ENCODE measurements at regions not wholly inside any gene's neighbourhood (a gene's known extent, or its start where the extent isn't known, plus 50 kb on each side); places are given as distances from the start of the nearest gene placed in this dataset.

DNA sequence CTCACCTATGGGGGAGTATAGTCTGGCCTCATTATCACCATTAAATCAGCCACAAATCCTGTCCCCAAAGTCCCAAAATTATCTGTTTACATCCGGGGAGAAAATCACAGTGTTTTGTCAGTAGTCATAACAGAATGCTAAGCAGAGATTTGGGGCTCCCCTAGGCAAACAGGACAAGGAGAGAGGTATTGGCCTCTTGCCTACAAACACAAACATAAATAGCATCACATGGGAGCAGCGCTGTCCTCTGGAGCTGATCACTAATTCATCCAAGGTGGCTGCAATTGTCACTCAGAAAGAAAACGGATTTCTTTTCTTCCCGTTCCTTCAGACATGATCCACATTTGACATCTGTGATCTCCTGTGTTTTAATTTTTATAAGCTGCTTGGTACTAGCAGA lies 1028.1 kb downstream of the NTRK3 start:
- H3K4me3 ChIP-seq, result no peak overlapping the region
- no peaks in the 10 kb centered on the region for H3K4me1 ChIP-seq
- H3K27me3 ChIP-seq, result no peaks in the 10 kb centered on the region
- ATAC-seq (no peak), DNase-seq (no peak)
- no peaks in the 10 kb centered on the region for H3K9me3 ChIP-seq
- intact Hi-C loops (cut with DNase I), result no loop called here
- TF ChIP-seq, protein P1, sequence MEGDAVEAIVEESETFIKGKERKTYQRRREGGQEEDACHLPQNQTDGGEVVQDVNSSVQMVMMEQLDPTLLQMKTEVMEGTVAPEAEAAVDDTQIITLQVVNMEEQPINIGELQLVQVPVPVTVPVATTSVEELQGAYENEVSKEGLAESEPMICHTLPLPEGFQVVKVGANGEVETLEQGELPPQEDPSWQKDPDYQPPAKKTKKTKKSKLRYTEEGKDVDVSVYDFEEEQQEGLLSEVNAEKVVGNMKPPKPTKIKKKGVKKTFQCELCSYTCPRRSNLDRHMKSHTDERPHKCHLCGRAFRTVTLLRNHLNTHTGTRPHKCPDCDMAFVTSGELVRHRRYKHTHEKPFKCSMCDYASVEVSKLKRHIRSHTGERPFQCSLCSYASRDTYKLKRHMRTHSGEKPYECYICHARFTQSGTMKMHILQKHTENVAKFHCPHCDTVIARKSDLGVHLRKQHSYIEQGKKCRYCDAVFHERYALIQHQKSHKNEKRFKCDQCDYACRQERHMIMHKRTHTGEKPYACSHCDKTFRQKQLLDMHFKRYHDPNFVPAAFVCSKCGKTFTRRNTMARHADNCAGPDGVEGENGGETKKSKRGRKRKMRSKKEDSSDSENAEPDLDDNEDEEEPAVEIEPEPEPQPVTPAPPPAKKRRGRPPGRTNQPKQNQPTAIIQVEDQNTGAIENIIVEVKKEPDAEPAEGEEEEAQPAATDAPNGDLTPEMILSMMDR (IDR thresholded peaks at IDR 0.05), result no peak
- no peak overlapping the region for H3K27ac ChIP-seq
- no peaks in the 10 kb centered on the region for H3K36me3 ChIP-seq

- TF ChIP-seq, protein P1 (IDR thresholded peaks at IDR 0.05), result no peak
- Histone ChIP-seq H3K4me3 (no peak overlapping the region), H3K27ac (no peak overlapping the region), H3K36me3 (no peaks in the 10 kb centered on the region), H3K27me3 (no peaks in the 10 kb centered on the region), H3K4me1 (no peaks in the 10 kb centered on the region), H3K9me3 (no peaks in the 10 kb centered on the region)
- intact Hi-C loops (cut with DNase I), result no loop called here
- DNase-seq (no peak), ATAC-seq (no peak)
These were observed 1028.7 kb downstream of the NTRK3 start for GRCh38 chr15:87227846-87228245.

DNA sequence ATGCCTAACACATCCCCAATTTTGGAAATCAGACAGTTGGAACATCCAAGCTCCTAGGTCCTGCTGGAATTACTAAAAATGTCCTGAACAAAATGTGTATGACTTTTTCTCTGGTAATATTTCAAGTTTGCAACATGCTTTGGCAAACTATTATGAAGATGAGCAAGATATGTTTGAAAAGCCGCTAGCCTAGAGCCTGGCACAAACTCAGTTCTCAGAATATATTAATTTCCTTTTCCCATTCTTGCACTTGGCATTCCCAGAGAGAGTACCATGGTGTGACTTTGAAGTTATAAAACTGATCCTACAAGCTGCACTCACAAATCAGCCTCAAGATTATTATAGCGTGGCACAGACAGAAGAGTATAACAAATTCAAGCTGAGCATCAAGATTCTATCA lies 1031.1 kb downstream of the NTRK3 start:
- no peak overlapping the region for H3K27ac ChIP-seq
- ATAC-seq (no peak), DNase-seq (no peak)
- no peaks in the 10 kb centered on the region for H3K9me3 ChIP-seq
- H3K27me3 ChIP-seq, result no peaks in the 10 kb centered on the region
- TF ChIP-seq, protein P1 (IDR thresholded peaks at IDR 0.05), result no peak
- H3K36me3 ChIP-seq, result no peaks in the 10 kb centered on the region
- intact Hi-C loops (cut with DNase I), result no loop called here
- H3K4me3 ChIP-seq, result no peak overlapping the region
- H3K4me1 ChIP-seq, result no peaks in the 10 kb centered on the region

DNA sequence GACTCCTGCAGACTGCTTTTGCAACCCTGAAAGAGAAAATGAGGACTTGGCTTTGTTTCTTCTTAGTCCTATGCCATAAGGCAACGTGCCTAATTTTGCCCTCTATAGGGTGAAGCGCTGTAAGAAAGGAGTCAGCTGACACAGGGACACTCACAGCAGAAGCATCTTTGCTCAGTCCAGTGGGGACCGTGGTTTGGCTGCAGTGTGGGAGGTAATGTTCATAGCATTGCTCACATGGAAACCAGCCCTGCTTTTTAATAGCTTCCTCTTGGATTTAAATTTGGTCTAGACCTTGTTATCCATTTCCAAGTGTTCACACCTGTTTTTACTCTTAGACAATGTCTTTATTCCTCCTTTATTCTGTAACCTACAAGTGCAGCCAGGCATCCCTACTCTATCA lies 1032.1 kb downstream of the NTRK3 start:
- H3K4me1 ChIP-seq, result no peaks in the 10 kb centered on the region
- no peaks in the 10 kb centered on the region for H3K27me3 ChIP-seq
- intact Hi-C loops (cut with DNase I), result no loop called here
- no peaks in the 10 kb centered on the region for H3K9me3 ChIP-seq
- ATAC-seq, result no peak
- no peak overlapping the region for H3K27ac ChIP-seq
- no peak overlapping the region for H3K4me3 ChIP-seq
- no peak for DNase-seq
- no peaks in the 10 kb centered on the region for H3K36me3 ChIP-seq
- TF ChIP-seq, protein P1 (IDR thresholded peaks at IDR 0.05), result no peak

DNA sequence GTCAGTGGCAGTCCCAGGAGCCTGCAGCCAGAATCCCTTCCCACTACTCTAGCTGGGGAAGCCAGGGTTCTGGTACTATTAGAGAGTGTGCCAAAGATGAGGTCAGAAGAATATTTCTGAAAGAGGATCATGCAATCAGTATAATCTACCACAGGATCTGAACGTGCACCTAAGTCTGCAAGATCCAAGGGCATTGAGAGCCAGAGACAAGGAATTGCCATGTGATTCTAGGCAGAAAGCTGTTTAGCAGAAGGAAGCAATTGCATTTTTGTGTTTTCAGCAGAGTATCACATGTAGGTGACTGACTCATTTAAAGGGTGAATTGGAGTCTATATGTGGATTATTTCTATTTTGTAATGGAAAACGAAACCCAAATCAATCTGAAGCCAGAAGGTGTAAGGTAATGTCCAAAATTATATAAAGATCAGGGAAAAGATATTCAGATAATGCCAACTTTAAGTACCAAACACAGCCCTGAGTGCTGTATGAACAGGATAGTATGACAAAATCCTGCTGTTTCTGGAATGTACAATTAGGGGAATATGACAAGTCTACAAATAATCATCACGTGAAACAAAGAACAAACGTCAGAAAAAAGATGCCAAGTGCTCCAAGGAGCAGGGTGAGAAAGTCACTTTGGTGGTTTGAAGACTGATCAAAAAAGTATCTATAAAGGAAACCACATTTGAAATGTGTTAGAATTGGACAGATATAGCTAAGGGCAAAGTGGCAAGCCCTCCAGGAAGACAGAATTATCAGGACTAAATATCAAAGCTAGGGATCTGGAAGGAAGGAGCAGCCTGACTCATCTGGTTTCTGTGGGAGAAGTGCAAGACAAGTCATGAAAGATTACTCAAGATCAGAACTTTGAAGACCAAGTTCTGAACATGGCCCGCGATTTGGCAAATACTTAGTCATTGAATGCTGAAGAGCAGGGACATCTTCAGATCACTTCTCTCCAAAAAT lies 1036.6 kb downstream of the NTRK3 start:
- ATAC-seq (no peak), DNase-seq (no peak)
- TF ChIP-seq, protein P1 (IDR thresholded peaks at IDR 0.05), result no peak
- no peak overlapping the region for H3K27ac ChIP-seq
- no peaks in the 10 kb centered on the region for H3K4me1 ChIP-seq
- no peak overlapping the region for H3K4me3 ChIP-seq
- no peaks in the 10 kb centered on the region for H3K9me3 ChIP-seq
- H3K27me3 ChIP-seq, result no peaks in the 10 kb centered on the region
- intact Hi-C loops (cut with DNase I), result no loop called here
- no peaks in the 10 kb centered on the region for H3K36me3 ChIP-seq
